GM23338 (cell line): ENCODE measurements at regions not wholly inside any gene's neighbourhood (a gene's known extent, or its start where the extent isn't known, plus 50 kb on each side); places are given as distances from the start of the nearest gene placed in this dataset.

ENCODE experiments used
- ATAC-seq: fragments of 200-7000 bp; cut with Tn5 transposase; 3 replicates; pipeline ENCODE4 v1.9.1; 2020
- DNase-seq: peaks from one replicate; pipeline ENCODE4 v3.0.0-alpha.2; 2015; ENCODE audit warnings: low spot score
- H2AFZ ChIP-seq: fragments of 200-600 bp; sonication (generic); 2 replicates; pipeline ENCODE4 v1.8.0; 2016; ENCODE audit warnings: antibody characterized with exemption, mild to moderate bottlenecking, moderate library complexity
- H3F3A ChIP-seq: fragments of 200-600 bp; sonication (generic); replicated peaks from 2 replicates; pipeline ENCODE4 v1.8.0; 2017; ENCODE audit warnings: antibody characterized with exemption, mixed run types, low read depth
- H3K27ac ChIP-seq: fragments of 200-600 bp; sonication (generic); 2 replicates; pipeline ENCODE4 v1.6.1; 2016; ENCODE audit warnings: low read depth
- H3K27me3 ChIP-seq: fragments of 200-600 bp; sonication (generic); 2 replicates; pipeline ENCODE4 v1.8.0; 2016; ENCODE audit warnings: mild to moderate bottlenecking, mixed run types, moderate library complexity; ENCODE audit not compliant: insufficient read depth
- H3K36me3 ChIP-seq: fragments of 200-600 bp; sonication (generic); 2 replicates; pipeline ENCODE4 v1.8.0; 2016; ENCODE audit warnings: mild to moderate bottlenecking; ENCODE audit not compliant: insufficient read depth
- H3K4me1 ChIP-seq: fragments of 200-600 bp; sonication (generic); 2 replicates; pipeline ENCODE4 v1.8.0; 2016; ENCODE audit warnings: mild to moderate bottlenecking, moderate library complexity; ENCODE audit not compliant: insufficient read depth
- H3K4me2 ChIP-seq: fragments of 200-600 bp; sonication (generic); 2 replicates; pipeline ENCODE4 v1.7.1; 2017; ENCODE audit warnings: mixed run types
- H3K4me3 ChIP-seq: fragments of 200-600 bp; sonication (generic); 2 replicates; pipeline ENCODE4 v1.6.1; 2016; ENCODE audit warnings: mixed run types
- H3K79me2 ChIP-seq: fragments of 200-600 bp; sonication (generic); replicated peaks from 2 replicates; pipeline ENCODE4 v1.8.0; 2017; ENCODE audit warnings: mild to moderate bottlenecking; ENCODE audit not compliant: insufficient read depth
- H3K9me2 ChIP-seq: fragments of 200-600 bp; sonication (generic); 2 replicates; pipeline ENCODE4 v1.8.0; 2017; ENCODE audit not compliant: insufficient read depth
- H4K20me1 ChIP-seq: fragments of 200-600 bp; sonication (generic); replicated peaks from 2 replicates; pipeline ENCODE4 v1.8.0; 2017; ENCODE audit warnings: mild to moderate bottlenecking; ENCODE audit not compliant: insufficient read depth
- H3K27ac Mint-ChIP-seq: 2 replicates; pipeline ENCODE4 v1.8.0; 2020; ENCODE audit warnings: inconsistent platforms, mild to moderate bottlenecking, moderate library complexity, mixed read lengths
- H3K27me3 Mint-ChIP-seq: 3 replicates; pipeline ENCODE4 v1.8.0; 2022; ENCODE audit warnings: low read depth, mild to moderate bottlenecking, moderate library complexity, mixed read lengths, inconsistent platforms; ENCODE audit not compliant: insufficient read depth, poor library complexity
- H3K36me3 Mint-ChIP-seq: 3 replicates; pipeline ENCODE4 v1.8.0; 2021; ENCODE audit warnings: low read depth, mild to moderate bottlenecking, inconsistent platforms, moderate library complexity, mixed read lengths
- H3K4me1 Mint-ChIP-seq: 3 replicates; pipeline ENCODE4 v1.8.0; 2020; ENCODE audit warnings: mild to moderate bottlenecking, inconsistent platforms, mixed read lengths
- H3K4me3 Mint-ChIP-seq: 3 replicates; pipeline ENCODE4 v1.8.0; 2021; ENCODE audit warnings: moderate library complexity, mild to moderate bottlenecking, inconsistent platforms, mixed read lengths
- H3K9me3 Mint-ChIP-seq: 3 replicates; pipeline ENCODE4 v1.8.0; 2020; ENCODE audit warnings: moderate library complexity, mild to moderate bottlenecking, inconsistent platforms, mixed read lengths
- CREB1 ChIP-seq: fragments of 250-450 bp; sonication (Bioruptor Pico); IDR thresholded peaks from 2 replicates; pipeline ENCODE4 v1.5.0; 2020; ENCODE audit warnings: low read depth, mild to moderate bottlenecking, moderate library complexity
- CTCF ChIP-seq, 2 experiments: fragments of 200-600 bp in 1 of 2; sonication (generic) in 1 of 2; conservative IDR thresholded peaks; 2 replicates each; pipeline versions ENCODE4 v1.5.1 to v1.6.1; 2016 to 2017; ENCODE audit warnings: antibody characterized with exemption in 2 of 2, low read depth in 2 of 2, mild to moderate bottlenecking in 2 of 2, moderate library complexity in 1 of 2
- ETS1 ChIP-seq: IDR thresholded peaks from 2 replicates; pipeline ENCODE4 v1.6.1; 2016; ENCODE audit warnings: antibody characterized with exemption
- EZH2 ChIP-seq: fragments of 200-600 bp; sonication (generic); IDR thresholded peaks from one replicate; pipeline ENCODE4 v1.8.0; 2017; ENCODE audit warnings: antibody characterized with exemption, mild to moderate bottlenecking, low read depth; ENCODE audit not compliant: unreplicated experiment
- EZH2phosphoT487 ChIP-seq: fragments of 200-600 bp; sonication (generic); IDR thresholded peaks from one replicate; pipeline ENCODE4 v1.8.1; 2018; ENCODE audit warnings: antibody characterized with exemption; ENCODE audit not compliant: unreplicated experiment
- JUNB ChIP-seq: IDR thresholded peaks from one replicate; pipeline ENCODE4 v1.6.1; 2016; ENCODE audit warnings: antibody characterized with exemption; ENCODE audit not compliant: unreplicated experiment
- NANOG ChIP-seq: IDR thresholded peaks from 2 replicates; pipeline ENCODE4 v1.6.1; 2016; ENCODE audit warnings: antibody characterized with exemption, borderline replicate concordance
- POLR2AphosphoS5 ChIP-seq: IDR thresholded peaks from 2 replicates; pipeline ENCODE4 v1.6.1; 2016; ENCODE audit warnings: antibody characterized with exemption, low read depth
- STAT1 ChIP-seq: IDR thresholded peaks from one replicate; pipeline ENCODE4 v1.6.1; 2016; ENCODE audit warnings: antibody characterized with exemption; ENCODE audit not compliant: unreplicated experiment
- ZNF114 ChIP-seq: fragments of 250-450 bp; sonication (Bioruptor Pico); IDR thresholded peaks from 2 replicates; pipeline ENCODE4 v1.5.0; 2020; ENCODE audit warnings: mild to moderate bottlenecking, moderate library complexity
- ZNF331 ChIP-seq: fragments of 250-450 bp; sonication (Bioruptor Pico); IDR thresholded peaks from 2 replicates; pipeline ENCODE4 v1.5.0; 2020; ENCODE audit warnings: low read depth, mild to moderate bottlenecking, moderate library complexity
- ZNF462 ChIP-seq: fragments of 250-450 bp; sonication (Bioruptor Pico); IDR thresholded peaks from 2 replicates; pipeline ENCODE4 v1.5.0; 2020; ENCODE audit warnings: mild to moderate bottlenecking, moderate library complexity

- Histone ChIP-seq H3K4me2 (no peak overlapping the region), H3K27me3 (no peaks in the 10 kb centered on the region), H4K20me1 (no peaks in the 10 kb centered on the region), H3K27ac (no peak overlapping the region), H3K79me2 (no peaks in the 10 kb centered on the region), H3K4me1 (no peaks in the 10 kb centered on the region), H3F3A (no peaks in the 10 kb centered on the region), H2AFZ (no peak overlapping the region), H3K4me3 (no peak overlapping the region), H3K36me3 (no peaks in the 10 kb centered on the region; the same call in 1 of the 2 replicates), H3K9me2 (no peaks in the 10 kb centered on the region)
- Mint-ChIP-seq H3K36me3 (peaks cover 29% of the 10 kb centered on the region), H3K9me3 (peaks cover 48% of the 10 kb centered on the region), H3K4me3 (no peak overlapping the region), H3K27me3 (peaks cover 8% of the 10 kb centered on the region), H3K27ac (no peak overlapping the region), H3K4me1 (no peaks in the 10 kb centered on the region)
- TF ChIP-seq JUNB (no peak), ZNF462 (CRISPR knock-in tag) (no peak), EZH2phosphoT487 (no peak), EZH2 (no peak), CREB1 (CRISPR knock-in tag) (no peak), CTCF (conservative IDR thresholded peaks at IDR 0.05; ENCODE audit: low read depth in 2 of 2) (no peak), ZNF331 (CRISPR knock-in tag) (no peak), POLR2AphosphoS5 (no peak), ZNF114 (CRISPR knock-in tag) (no peak), STAT1 (no peak), NANOG (no peak), ETS1 (no peak)
- ATAC-seq (no peak), DNase-seq (no peak)
Observed at GRCh38 chr21:18877917-18878316, 474.3 kb upstream of the TMPRSS15 start.
